GM12873 (cell line): ENCODE measurements at regions not wholly inside any gene's neighbourhood (a gene's known extent, or its start where the extent isn't known, plus 50 kb on each side); places are given as distances from the start of the nearest gene placed in this dataset.

ENCODE experiments used
- CTCF ChIP-seq: IDR thresholded peaks from 2 replicates; pipeline ENCODE4 v1.5.1; 2012; ENCODE audit warnings: low read depth, mild to moderate bottlenecking, moderate library complexity, low read length, control low read depth; ENCODE audit not compliant: insufficient read depth; ENCODE audit errors: missing control alignments

GRCh38 chr16:5775916-5776315 is 678.3 kb upstream of the EEF2KMT start:
- TF ChIP-seq CTCF: no peak

- no peak for TF ChIP-seq CTCF
Observed at GRCh38 chr16:5770118-5770517, 672.5 kb upstream of the EEF2KMT start.

- no peak for TF ChIP-seq CTCF
Observed at GRCh38 chr16:5769513-5769912, 671.9 kb upstream of the EEF2KMT start.

GRCh38 chr16:5768445-5768844 is 670.9 kb upstream of the EEF2KMT start:
- TF ChIP-seq CTCF: no peak

GRCh38 chr16:5763176-5763575 is 665.6 kb upstream of the EEF2KMT start:
- no peak for TF ChIP-seq CTCF

GRCh38 chr16:5762362-5762761 is 664.8 kb upstream of the EEF2KMT start:
- TF ChIP-seq CTCF: no peak

- TF ChIP-seq CTCF: no peak
Observed at GRCh38 chr16:5761592-5761991, 664.0 kb upstream of the EEF2KMT start.
